Stimulated activated CD4-positive, alpha-beta T cell treated with anti-CD3 and anti-CD28 coated beads, Interleukin-15, amount 100 ng/mL, for 24 hours (primary cell): ENCODE measurements at regions not wholly inside any gene's neighbourhood (a gene's known extent, or its start where the extent isn't known, plus 50 kb on each side); places are given as distances from the start of the nearest gene placed in this dataset.
"Not testable (repeated sequence)": the region's sequence is repeated elsewhere in the genome, so short reads cannot be mapped to it uniquely, and the experiment has no call there.

ENCODE experiments used
- DNase-seq: peaks from one replicate; pipeline ENCODE4 v3.0.0-alpha.2; 2020

DNA sequence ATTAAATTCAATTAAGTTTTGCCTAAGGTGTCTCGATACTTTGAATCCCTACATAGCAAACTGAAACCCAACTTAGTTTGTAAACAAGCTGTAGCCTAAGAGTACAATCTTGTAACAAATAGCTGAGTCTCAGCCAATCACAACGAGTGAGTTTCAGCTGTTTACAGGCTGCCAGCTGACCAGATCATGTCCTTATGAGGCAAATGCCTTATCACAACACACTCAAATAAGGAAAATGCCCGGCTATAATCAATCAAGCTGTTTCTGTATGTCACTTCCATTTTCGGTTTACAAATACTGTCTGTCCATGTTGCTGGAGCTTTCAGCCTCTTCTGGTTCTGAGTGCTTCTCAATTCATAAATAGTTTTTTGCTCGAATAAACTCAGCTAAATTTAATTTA lies 943.8 kb downstream of the SLC16A7 start:
- DNase-seq, result no peak

DNA sequence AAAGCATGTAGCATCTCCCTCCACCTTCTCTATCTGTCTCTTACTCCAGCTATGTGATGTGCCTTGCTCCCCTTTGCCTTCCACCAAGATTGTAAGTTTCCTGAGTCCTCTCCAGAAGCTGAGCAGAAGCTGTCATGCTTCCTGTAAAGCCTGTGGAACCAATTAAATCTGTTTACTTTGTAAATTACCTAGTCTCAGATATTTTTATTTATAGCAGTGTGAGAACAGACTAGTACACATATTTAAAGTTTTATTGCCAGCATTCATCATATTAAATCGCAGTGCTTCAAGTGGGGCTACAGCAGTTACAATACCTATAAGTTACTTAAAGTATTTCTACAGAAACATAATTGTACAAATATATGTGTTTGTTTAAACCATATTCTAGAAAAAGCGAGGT lies 973.1 kb downstream of the SLC16A7 start:
- no peak for DNase-seq

DNA sequence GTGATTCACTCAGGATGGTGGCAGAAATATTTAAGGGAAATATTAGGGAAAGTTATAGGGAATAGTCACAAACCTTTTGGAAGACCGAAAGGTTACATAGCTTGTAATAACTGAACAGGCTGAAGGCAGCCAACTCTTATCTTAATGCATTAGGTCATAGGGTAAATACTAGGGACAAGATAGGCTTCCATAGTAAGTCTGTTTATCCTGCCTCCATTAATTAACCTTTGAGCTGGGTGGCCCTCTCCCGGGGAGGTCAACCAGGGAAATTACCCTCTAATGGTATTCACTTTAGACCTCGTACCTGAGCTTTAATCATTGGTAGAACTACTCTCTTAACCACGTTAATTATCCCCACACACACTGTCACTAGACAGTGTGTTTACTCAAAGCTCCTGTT lies 981.8 kb downstream of the SLC16A7 start:
- DNase-seq, result no peak

DNA sequence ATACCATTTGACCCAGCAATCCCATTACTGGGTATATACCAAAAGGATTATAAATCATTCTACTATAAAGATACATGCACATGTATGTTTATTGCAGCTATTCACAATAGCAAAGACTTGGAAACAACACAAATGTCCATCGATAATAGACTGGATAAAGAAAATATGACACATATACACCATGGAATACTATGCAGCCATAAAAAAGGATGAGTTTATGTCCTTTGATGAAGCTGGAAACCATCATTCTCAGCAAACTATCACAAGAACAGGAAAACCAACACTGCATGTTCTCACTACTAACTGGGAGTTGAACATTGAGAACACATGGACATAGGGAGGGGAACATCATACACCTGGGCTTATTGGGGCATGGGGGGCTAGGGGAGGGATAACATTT lies 991.8 kb downstream of the SLC16A7 start:
- not testable (repeated sequence) for DNase-seq

DNA sequence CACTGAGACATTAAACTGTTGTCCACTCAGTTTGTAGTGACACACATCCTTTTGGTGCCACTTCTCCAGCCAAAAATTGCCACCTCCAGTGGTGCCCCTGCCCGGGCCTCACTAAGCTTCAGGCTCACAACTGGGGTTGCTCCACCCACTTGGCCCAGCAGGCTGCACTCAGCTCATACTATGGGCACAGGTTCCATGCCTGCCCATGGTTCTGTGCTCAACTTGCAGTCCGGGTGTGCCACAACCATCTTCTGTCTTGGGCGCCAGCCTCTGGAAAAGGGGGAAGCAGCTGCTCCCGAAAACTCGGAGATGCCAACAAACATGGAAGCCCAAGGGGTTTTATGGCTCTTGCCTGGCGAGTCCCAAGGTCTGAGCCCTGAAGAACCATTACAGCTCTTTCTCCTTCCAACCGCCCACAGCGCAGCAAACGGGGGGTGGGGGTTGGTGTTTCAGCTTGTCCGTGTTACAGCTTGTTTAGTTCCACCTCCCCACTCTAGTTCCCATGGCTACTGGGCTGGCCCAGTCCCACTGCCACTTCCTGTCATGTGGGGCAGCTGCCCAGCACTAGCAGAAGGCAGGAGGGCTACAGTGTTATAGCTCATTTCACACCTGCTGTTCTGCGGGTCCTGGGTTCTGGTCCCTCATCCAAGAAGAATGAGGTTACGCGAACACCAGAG lies 998.3 kb downstream of the SLC16A7 start:
- DNase-seq, result no peak

DNA sequence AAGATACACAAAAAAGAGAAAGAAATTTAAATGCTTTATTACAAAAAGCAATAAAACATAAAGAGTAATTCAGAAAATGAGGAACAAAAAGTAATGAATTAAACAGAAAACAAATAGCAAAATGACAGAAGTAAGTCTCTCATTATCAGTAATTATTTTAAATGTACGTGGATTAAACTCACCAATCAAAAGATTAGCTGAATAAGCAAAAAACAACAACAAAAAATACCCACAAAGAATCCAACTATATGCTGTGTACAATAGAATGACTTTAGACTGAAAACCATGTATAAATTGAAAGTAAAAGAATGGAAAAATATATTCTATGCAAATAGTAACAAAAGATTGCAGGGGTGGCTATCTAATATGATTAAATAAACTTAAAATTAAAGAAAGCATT lies 1006.8 kb downstream of the SLC16A7 start:
- DNase-seq, result no peak

DNA sequence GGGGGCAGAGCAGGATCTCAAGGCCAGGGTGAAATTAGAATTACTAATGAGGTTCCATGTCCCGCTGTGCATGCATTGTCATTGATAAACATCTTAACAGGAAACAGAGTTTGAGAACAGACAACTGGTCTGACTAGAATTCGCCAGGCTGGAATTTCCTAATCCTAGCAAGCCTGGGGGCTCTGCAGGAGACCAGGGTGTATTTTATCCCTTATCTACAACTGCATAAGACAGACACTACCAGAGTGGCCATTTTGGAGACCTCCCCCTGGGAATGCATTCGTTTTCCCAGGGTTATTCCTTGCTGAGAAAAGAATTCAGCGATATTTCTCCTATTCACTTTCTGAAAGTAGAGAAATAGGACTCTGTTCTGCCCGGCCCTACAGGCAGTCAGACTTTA lies 1007.6 kb downstream of the SLC16A7 start:
- DNase-seq, result not testable (repeated sequence)

DNA sequence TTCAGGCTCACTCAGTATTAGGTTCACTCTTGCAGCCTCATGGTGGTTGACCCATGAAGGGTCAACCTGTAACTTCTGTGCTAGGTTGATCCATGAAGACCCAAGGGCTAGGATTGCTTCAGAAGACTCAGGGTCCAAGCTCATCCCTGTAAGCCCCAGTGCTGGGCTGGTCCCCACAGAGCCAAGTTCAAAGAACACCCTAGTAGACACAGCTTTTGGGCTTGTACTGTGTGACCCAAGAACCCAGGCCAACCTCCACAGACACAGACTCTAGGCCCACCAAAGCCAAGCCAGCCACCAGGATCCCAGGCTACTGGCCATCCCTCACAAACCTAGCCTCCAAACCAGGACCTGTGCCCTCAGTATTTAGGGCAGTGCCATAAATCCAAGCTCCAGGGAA lies 1020.6 kb downstream of the SLC16A7 start:
- no peak for DNase-seq

DNA sequence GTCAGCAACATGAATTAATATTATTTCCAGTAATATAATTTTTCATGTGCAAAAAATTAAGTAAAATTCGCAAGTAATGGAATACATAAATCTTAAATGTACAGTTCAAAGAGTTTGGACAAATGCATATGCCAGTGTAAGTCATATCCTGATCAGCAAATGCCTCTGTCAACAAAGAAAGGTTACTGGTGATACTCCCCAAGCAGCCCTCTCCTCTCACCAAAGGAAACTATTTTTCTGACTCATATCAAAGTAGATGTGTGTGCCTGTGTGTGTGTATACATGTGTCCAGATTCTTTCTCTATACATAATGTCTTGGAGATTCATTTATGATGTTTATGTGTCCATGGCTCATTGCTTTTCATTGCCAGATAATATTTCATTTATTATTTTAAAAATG lies 1035.0 kb downstream of the SLC16A7 start:
- no peak for DNase-seq

DNA sequence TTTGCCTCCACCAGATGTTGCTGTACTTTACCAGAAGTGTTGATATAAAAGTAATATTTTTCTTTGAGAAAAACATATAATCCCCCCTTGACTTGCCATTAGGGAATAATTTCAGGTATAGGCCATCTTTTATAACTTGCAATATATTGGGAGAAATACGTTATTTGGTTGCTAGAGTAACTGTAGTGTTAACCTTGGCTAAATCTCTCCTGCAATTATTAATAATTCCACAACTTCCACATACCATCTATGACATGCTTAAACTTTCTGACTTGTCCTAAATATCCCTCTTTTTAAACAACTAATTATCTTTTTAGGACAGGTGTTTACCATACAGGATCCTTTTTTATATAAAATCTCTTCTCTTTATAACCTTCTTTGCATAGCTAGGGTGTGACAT lies 1048.2 kb downstream of the SLC16A7 start:
- no peak for DNase-seq

DNA sequence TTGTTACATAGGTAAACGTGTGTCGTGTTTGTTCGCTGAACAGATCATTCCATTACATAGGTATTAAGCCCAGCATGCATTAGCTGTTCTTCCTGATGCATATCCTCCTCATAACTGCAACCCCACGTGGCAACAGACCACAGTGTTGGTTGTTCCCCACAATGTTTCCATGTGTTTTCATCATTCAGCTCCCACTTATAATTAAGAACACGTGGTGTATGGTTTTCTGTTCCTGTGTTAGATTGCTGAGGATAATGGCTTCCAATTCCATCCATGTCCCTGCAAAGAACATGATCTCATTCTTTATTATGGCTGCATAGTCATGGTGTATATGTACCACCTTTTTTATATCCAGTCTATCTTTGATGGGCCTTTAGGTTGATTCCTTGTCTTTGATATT lies 1071.1 kb downstream of the SLC16A7 start:
- DNase-seq, result no peak

DNA sequence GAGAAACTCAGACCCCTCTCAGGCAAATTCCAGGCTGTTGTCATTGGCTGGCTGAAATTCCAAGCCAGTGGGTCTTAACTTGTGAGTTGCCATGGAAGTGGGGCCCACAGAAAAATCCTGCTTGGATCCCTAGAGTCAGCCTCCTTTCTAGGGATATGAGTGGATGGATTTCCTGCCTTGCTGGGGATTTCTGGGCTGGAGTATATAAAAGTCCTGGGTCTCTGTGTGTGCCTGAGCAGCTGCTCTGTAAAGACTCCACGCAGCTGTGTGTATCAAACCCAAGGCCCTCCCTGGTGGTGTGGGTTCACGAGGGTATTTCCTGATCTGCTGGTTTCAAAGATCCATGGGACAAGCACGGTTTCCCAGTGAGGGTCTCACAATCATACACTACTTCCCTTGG lies 1077.1 kb downstream of the SLC16A7 start:
- DNase-seq, result no peak

DNA sequence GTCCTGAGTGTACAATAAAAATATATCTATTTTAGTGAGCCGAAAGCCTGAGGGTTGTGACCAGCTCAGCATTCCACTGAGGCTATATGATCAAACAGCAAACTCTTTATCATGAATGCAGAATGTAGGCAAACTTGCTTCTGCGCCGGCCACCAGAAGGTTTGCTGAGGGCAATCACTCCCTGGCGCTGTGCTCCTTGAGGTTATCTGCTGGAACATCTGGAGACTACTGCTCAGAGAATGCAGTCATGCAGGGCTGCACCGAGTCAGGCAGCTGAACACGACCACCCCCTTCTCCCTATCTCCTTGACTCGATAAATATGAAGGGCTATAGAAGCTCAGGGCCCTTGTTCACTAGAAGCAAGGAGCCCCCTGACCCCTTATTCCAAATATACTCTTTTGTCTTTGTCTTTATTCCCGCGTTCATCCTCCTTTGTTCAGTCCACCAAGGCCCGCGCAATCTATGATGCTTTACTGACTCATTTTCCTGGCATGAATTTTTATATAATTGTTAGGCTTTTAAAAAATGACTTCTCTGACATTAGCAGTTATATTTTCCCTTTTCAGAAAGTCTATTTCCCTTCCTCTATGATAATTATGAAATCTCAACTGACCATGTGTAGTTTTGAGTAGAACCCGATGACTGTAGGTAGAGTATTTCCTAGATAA lies 1089.3 kb downstream of the SLC16A7 start:
- DNase-seq, result no peak

DNA sequence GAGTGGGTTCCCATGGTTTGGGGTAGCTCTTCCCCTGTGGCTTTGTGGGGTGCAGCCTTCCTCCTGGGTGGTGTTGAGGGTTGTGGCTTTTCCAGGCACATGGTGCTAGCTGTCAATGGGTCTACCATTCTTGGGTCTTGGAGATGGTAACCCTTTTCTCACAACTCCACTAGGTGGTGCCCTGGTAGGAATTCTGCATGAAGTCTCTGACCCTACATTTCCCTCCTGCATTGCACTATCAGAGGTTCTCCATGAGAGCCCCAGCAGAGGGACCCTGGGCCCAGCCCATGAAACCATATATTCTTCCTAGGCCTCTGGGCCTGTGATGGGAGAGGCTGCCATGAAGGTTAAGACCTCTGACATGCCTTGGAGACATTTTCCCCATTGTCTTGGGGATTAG lies 1093.3 kb downstream of the SLC16A7 start:
- DNase-seq, result no peak

DNA sequence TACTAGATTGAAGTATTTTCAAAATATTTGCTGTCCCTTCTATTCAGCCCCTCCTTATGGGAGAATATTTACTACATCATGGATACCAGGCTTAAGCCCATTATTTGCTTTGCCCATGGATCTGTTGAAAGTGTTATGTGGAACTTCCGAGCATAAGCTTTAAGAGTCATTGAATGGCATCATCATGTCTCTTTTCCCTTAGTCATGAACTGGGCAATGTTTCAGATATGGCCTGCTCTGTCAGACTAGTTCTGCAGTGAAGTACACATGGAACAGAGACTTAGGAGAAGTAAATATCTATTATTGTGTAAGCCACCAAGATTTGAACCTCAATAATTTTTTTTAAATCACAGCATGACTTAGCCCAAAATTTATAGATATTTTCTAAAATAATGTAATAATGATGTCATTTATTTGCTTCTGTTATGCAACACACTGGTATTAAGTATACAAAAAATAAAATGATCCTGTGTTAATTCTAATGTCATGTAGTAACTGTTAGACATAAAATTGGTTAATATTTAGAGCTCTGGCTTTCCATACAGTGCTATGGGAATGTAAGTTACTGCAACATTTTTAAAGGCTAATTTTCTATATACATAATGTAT lies 1097.3 kb downstream of the SLC16A7 start:
- DNase-seq, result no peak

DNA sequence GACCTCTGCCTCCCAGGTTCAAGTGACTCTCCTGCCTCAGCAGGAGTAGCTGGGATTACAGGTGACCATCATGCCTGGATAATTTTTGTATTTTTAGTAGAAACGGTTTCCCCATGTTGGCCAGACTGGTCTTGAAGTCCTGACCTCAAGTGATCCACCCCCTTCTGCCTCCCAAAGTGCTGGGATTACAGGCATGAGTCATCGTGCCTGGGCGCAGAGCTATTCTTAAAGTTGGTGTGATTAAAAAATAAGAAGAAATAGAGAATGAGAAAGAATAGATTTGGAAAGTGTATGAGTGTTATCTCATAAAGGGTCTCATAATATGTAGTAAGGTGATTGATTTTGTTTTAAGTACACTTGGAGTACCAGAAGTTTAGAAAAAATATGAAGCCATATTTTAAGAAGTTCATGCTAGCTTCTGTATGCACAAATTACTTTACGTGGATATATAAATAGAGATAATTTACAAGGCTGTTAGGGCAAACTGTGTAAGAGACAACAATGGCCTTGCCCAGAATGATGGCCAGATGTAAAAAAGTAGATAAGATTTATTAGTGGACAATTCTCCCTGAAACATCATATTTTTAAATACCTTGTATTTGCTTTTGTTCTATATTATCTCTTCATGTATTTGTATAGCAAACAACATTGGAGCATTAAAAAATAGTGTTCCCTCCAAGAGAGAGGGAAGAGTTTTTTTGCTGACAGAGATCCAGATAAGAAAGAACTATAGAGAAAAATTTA lies 1108.5 kb downstream of the SLC16A7 start:
- no peak for DNase-seq

DNA sequence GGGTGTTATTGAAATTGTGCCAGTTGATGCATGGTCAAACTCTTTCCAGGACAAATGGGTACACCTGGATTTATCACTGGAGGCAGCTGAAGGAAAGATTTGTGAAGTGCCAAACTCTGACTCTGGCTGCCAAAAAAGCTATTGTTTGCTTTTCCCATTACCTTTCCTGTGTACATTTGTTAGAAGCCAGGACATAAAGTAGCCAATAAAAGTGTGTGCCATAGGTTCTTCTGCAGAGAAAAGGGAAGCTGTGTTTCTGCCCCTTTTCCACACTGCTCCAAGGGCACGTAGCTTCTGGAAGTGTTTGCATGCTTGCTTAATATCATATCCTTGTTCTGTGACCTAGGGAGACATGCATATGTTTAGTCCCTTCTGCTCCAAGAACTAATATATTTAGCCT lies 1114.4 kb downstream of the SLC16A7 start:
- no peak for DNase-seq

DNA sequence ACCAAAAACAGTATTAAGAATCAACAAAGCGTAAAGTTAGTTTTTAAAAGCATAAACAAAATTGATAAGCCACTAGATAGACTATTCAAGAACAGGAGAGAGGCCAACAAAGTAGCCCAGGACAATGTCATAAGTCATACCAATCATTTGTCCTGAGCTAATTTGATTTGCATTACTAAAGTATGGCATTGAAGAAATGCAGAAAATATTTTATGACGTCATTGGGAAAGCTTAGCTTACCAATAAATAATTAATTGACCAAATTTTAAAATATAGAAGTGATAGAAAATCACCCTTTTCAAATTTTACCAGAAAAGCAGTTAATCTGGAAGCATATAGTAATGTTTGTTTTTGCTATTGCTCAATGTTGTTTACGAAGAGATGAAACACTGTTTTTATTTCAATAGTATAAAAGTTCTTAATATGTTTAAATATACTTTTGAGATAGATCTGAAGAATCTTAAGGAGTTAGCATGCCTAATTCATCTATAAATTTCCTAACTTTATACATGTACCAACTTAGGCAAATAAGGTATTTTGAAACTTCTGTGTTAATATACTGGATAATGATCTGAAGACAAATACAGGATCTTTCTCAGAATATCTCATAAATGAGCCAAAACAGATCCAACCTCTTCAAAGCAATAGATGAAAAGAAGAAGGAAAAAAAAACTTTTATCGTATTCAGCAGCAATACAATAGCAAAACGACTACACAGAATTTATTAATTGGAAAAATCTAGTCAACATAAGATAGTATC lies 1118.5 kb downstream of the SLC16A7 start:
- no peak for DNase-seq

DNA sequence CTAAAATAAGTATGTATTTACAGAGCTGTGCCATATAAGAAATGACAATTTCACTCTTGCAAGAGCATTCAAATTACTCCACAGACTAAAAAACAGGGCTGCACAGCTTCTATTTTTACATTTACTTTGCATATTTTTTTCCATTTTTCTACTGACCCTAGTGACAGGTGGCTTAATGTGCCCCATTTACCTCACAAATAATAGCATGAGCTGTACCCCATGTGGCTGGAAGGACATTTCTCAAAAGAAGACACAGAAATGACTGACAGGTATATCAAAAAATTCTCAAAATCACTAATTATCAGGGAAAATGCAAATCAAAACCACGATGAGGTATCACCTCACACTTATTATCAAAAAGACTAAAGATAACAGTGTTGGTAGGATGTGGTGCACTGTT lies 1128.6 kb downstream of the SLC16A7 start:
- no peak for DNase-seq

DNA sequence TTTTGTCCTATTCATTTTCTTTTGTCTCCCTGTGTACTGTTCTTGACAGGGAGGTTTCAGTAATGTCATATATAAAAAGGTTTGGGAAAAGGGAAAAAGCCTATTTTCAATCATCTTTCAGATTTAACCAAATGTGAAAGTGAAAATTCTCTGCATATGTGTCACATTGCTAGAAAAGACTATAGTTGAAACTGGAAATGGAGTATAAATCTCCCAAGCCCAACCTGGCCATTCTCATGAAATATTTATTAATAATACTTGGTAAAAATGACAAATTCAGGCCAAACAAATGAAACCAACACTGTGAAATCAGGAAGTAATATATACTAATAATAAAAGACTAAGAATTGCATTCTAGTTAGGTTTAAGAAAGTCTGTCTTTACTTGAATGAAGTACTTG lies 1129.2 kb downstream of the SLC16A7 start:
- no peak for DNase-seq

DNA sequence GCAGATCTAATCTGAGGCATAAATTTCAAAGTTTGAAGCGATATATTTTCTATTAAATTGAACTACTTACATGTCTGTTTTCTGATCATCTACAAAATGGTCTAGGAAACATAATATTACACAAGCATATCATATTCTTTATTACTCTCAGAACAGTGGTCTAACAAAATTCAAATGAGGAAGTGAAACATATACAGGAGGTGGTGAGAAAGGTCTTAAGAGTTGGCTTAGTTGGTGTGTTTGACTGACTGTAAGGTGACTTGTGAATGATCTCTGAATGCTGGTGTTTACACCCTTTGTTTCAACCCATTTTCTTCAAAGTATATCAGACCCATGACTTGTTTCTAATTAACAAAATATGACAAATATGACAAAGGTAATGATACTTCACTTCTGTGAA lies 1156.8 kb downstream of the SLC16A7 start:
- DNase-seq, result no peak

DNA sequence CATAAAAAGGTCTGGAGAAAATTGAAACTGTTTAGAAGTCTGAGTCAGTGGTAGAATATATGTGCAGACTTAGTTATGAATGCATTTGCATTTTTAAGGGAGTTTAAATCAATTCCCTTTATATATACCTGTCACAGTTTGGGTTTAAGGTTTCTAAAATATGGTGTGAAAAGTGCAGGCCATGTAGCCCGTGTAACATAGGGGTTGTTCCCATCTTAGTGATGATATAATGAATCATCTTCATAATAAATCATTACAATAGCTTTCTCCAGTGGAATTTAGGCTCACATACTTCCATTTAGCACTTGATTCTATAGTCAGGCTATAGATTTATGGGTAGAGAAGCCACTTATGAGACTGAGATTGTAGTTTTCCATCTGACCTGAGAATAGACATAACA lies 1162.4 kb downstream of the SLC16A7 start:
- DNase-seq, result no peak

DNA sequence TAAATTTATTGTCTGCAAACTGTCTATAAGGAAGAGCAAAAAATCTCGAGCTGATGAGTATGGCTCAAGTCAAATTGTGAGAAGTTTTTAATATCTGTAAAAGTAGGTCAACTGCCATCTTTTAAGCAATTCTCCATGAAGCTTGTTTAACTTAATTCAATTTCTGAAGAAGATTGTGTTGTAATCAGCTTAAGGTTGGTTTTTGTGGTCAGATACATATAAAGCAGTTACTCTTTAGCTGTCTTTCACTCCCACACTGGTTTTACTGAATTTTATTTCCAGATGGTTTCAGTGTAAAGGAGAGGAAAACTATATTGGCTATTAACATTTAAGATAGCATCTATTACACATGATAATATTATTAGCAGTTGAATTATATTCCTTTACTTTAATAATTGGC lies 1165.1 kb downstream of the SLC16A7 start:
- no peak for DNase-seq
